Ectodermal cell (in vitro differentiated cells): ENCODE measurements at regions not wholly inside any gene's neighbourhood (a gene's known extent, or its start where the extent isn't known, plus 50 kb on each side); places are given as distances from the start of the nearest gene placed in this dataset.
"Not testable (repeated sequence)": the region's sequence is repeated elsewhere in the genome, so short reads cannot be mapped to it uniquely, and the experiment has no call there.

Experiments used
- H3K27ac ChIP-seq: 2 replicates; pipeline ENCODE4 v1.7.0; 2013; ENCODE audit warnings: mild to moderate bottlenecking, low read depth, low read length; ENCODE audit not compliant: insufficient read depth, poor library complexity, severe bottlenecking
- H3K27me3 ChIP-seq: 2 replicates; pipeline ENCODE4 v1.7.0; 2013; ENCODE audit warnings: mild to moderate bottlenecking, low read length; ENCODE audit not compliant: insufficient read depth, control insufficient read depth, poor library complexity, severe bottlenecking
- H3K36me3 ChIP-seq: one replicate; pipeline ENCODE4 v1.7.0; 2013; ENCODE audit warnings: low read length; ENCODE audit not compliant: control insufficient read depth, insufficient read depth
- H3K4me1 ChIP-seq: one replicate; pipeline ENCODE4 v1.7.0; 2013; ENCODE audit warnings: low read length; ENCODE audit not compliant: control insufficient read depth, insufficient read depth
- H3K4me3 ChIP-seq: 2 replicates; pipeline ENCODE4 v1.7.0; 2013; ENCODE audit warnings: low read depth, low read length, control low read depth; ENCODE audit not compliant: insufficient read depth
- H3K9me3 ChIP-seq: 2 replicates; pipeline ENCODE4 v1.7.0; 2013; ENCODE audit warnings: mild to moderate bottlenecking, low read length, moderate library complexity; ENCODE audit not compliant: control insufficient read depth
- WGBS, 2 experiments: methylation state at CpG; one replicate each; pipeline ENCODE4 v1.1.7; 2013; ENCODE audit warnings: missing lambda C conversion rate in 2 of 2; 5-methylcytosine and 5-hydroxymethylcytosine counted together

GRCh38 chr5:51201708-51202107, 181.5 kb upstream of the ISL1 start:
- H3K4me3 ChIP-seq = no peak overlapping the region
- H3K4me1 ChIP-seq = no peaks in the 10 kb centered on the region
- no peaks in the 10 kb centered on the region for H3K36me3 ChIP-seq
- H3K27ac ChIP-seq = no peak overlapping the region
- no peaks in the 10 kb centered on the region for H3K27me3 ChIP-seq
- H3K9me3 ChIP-seq = no peaks in the 10 kb centered on the region
- 100% methylated on average over 1 of the region's 1 CpG; no CpG with 5 or more reads in 1 of the 2 experiments for WGBS, 2 experiments

- H3K27ac ChIP-seq = no peak overlapping the region
- H3K4me3 ChIP-seq = no peak overlapping the region
- H3K4me1 ChIP-seq = no peaks in the 10 kb centered on the region
- 89 to 91% methylated on average over 1 of the region's 2 CpGs for WGBS, 2 experiments
- no peaks in the 10 kb centered on the region for H3K27me3 ChIP-seq
- no peaks in the 10 kb centered on the region for H3K36me3 ChIP-seq
- H3K9me3 ChIP-seq = no peaks in the 10 kb centered on the region
Measured at GRCh38 chr5:51202161-51202560, 181.1 kb upstream of the ISL1 start.

- H3K36me3 ChIP-seq = no peaks in the 10 kb centered on the region
- H3K4me3 ChIP-seq = no peak overlapping the region
- H3K9me3 ChIP-seq = no peaks in the 10 kb centered on the region
- no peaks in the 10 kb centered on the region for H3K27me3 ChIP-seq
- no peaks in the 10 kb centered on the region for H3K4me1 ChIP-seq
- 86 to 91% methylated on average over 1 of the region's 1 CpG for WGBS, 2 experiments
- no peak overlapping the region for H3K27ac ChIP-seq
Measured at GRCh38 chr5:51203598-51203997, 179.7 kb upstream of the ISL1 start.

GRCh38 chr5:51208296-51208695, 175.0 kb upstream of the ISL1 start:
- H3K27me3 ChIP-seq = no peaks in the 10 kb centered on the region
- WGBS, 2 experiments = 100% methylated on average over 1 to 2 of the region's 3 CpGs

GRCh38 chr5:51214746-51215145, 168.5 kb upstream of the ISL1 start:
- H3K4me1 ChIP-seq = no peaks in the 10 kb centered on the region
- 80 to 87% methylated on average over 1 of the region's 1 CpG for WGBS, 2 experiments

More at GRCh38 chr5:51208296-51208695, 175.0 kb upstream of the ISL1 start:
- Histone ChIP-seq H3K4me1 (no peaks in the 10 kb centered on the region), H3K9me3 (no peaks in the 10 kb centered on the region), H3K4me3 (no peak overlapping the region), H3K27ac (no peak overlapping the region), H3K36me3 (no peaks in the 10 kb centered on the region)

GRCh38 chr5:51225789-51226742, 157.2 kb upstream of the ISL1 start:
- no peak overlapping the region for H3K27ac ChIP-seq
- H3K4me1 ChIP-seq = peaks cover 6% of the 10 kb centered on the region
- no peak overlapping the region for H3K4me3 ChIP-seq
- H3K9me3 ChIP-seq = no peaks in the 10 kb centered on the region
- H3K36me3 ChIP-seq = no peaks in the 10 kb centered on the region
- no peaks in the 10 kb centered on the region for H3K27me3 ChIP-seq
- WGBS, 2 experiments = 47 to 50% methylated on average over 4 of the region's 4 CpGs

More at GRCh38 chr5:51214746-51215145, 168.5 kb upstream of the ISL1 start:
- H3K9me3 ChIP-seq = no peaks in the 10 kb centered on the region
- H3K36me3 ChIP-seq = no peaks in the 10 kb centered on the region
- no peak overlapping the region for H3K4me3 ChIP-seq
- H3K27me3 ChIP-seq = no peaks in the 10 kb centered on the region
- H3K27ac ChIP-seq = no peak overlapping the region

GRCh38 chr5:51227963-51228470, 155.2 kb upstream of the ISL1 start:
- WGBS, 2 experiments = 83 to 89% methylated on average over 5 of the region's 5 CpGs
- Histone ChIP-seq H3K4me3 (no peak overlapping the region), H3K27me3 (no peaks in the 10 kb centered on the region), H3K36me3 (no peaks in the 10 kb centered on the region), H3K27ac (peak overlapping the region; percentile 42), H3K9me3 (no peaks in the 10 kb centered on the region), H3K4me1 (peaks cover 6% of the 10 kb centered on the region)

GRCh38 chr5:51230336-51230735, 152.9 kb upstream of the ISL1 start:
- H3K9me3 ChIP-seq = no peaks in the 10 kb centered on the region

GRCh38 chr5:51242456-51242855, 140.8 kb upstream of the ISL1 start:
- Histone ChIP-seq H3K9me3 (no peaks in the 10 kb centered on the region), H3K36me3 (no peaks in the 10 kb centered on the region), H3K4me1 (no peaks in the 10 kb centered on the region), H3K4me3 (no peak overlapping the region), H3K27me3 (no peaks in the 10 kb centered on the region), H3K27ac (no peak overlapping the region)
- 78 to 92% methylated on average over 1 of the region's 1 CpG for WGBS, 2 experiments

More at GRCh38 chr5:51230336-51230735, 152.9 kb upstream of the ISL1 start:
- Histone ChIP-seq H3K4me3 (no peak overlapping the region), H3K4me1 (peaks cover 6% of the 10 kb centered on the region), H3K27me3 (no peaks in the 10 kb centered on the region), H3K36me3 (no peaks in the 10 kb centered on the region), H3K27ac (no peak overlapping the region)

- not testable (repeated sequence) for H3K4me1 ChIP-seq, H3K36me3 ChIP-seq, H3K27ac ChIP-seq, H3K27me3 ChIP-seq, H3K9me3 ChIP-seq, H3K4me3 ChIP-seq
- 89 to 91% methylated on average over 10 of the region's 10 CpGs for WGBS, 2 experiments
Measured at GRCh38 chr5:51250957-51251356, 132.3 kb upstream of the ISL1 start.
